SW 1271 (cell line): ENCODE measurements at regions not wholly inside any gene's neighbourhood (a gene's known extent, or its start where the extent isn't known, plus 50 kb on each side); places are given as distances from the start of the nearest gene placed in this dataset.
A peak's percentile ranks its signal among the peaks of the same experiment; 100 is the strongest.

Source experiments
- DNase-seq, 2 experiments: peaks; one replicate each; lab custom pipeline; 2025; lab: John Stamatoyannopoulos, UW

GRCh38 chr14:100638211-100638855 is 51.1 kb upstream of the BEGAIN start:
- no peak for DNase-seq

GRCh38 chr14:100639280-100639679 is 52.1 kb upstream of the BEGAIN start:
- no peak for DNase-seq

- no peak for DNase-seq
Observed at GRCh38 chr14:100640471-100641273, 53.5 kb upstream of the BEGAIN start.

DNA sequence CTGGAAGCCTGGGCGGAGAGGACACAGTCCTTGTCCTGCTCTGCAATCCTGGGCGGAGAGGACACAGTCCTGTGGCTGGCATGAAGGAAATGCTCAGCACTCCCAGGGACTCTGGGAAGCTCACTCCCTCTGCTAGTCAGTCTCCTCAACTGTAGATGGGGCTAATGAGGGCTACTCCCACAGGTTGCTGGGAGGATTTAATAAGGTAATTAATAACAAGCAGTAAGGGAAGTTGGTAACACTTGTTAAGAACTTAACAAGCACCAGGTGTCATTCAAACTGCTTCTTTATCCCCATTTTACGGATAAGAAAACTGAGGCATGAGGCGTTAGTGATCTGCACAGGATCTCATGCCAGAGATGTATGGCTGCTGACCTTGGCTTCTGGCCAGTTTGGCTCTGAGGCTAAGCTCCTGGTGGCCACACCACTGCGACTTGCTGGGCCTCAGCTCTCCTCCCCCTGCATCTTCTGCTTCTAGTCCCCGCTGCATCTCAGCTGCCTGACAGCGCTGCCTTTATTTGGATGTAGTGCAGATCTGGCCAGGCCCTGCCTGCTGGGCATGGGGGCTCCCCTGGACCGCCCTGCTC is 54.1 kb upstream of the BEGAIN start:
- no peak for DNase-seq

DNA sequence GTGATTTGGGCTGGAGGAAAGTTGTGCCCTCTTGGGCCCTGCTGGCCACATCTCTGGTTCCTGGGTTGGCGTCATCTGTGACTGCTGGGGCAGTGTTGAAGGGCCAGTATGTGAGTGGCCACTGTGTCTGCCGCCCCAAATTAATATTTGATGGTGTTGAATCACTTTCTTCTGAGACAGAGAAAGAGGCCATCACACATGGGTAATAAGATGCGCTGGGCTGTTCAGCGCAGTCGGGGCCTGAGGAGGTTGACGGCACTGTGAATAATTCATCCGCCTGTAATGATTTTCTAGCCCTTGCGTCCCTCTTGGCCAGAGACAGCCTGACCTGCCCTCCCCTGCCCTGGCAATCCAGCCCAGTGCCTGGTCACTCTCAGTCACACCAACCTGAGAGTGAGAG is 56.2 kb upstream of the BEGAIN start:
- DNase-seq: no peak

DNA sequence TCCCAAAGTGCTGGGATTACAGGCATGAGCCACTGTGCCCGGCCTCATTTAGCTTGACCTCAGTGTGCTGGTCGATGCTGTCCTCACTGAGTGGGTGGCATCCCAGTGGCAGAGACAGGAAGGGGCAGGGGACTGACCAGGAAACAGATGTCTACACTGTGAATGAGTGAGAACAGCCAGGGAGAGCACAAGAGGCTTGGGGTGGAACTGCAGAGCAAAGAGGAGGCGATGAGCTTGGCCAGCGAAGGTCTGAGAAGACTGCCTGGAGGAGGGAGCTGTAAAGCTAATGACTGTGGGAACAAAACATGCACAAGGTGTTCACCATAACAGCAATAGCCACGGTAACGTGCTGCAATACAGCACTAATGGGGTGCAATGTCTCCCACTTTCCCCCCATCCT is 57.2 kb upstream of the BEGAIN start:
- DNase-seq: no peak

DNA sequence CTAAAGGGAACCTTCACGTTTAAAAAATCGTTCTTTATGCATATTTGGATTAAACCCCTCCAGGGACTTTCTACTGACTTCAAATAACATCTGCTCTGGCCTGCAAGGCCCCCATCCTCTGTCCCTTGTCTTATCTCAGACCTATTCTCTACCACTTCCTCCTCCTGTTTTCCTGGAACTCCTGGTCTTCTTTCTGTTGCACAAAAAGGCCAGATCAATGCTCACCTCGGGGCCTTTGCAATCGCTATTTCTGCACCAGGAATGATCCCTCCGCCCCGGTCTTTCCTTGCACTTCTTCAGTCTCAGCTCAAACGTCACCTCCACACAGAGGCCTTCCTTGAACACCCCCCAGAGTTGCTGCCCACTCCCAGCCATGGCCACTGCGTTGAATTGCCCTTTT is 57.6 kb upstream of the BEGAIN start:
- no peak for DNase-seq

GRCh38 chr14:100645196-100645981 is 58.2 kb upstream of the BEGAIN start:
- DNase-seq: peak in 1 of 2 experiments; percentile 46

DNA sequence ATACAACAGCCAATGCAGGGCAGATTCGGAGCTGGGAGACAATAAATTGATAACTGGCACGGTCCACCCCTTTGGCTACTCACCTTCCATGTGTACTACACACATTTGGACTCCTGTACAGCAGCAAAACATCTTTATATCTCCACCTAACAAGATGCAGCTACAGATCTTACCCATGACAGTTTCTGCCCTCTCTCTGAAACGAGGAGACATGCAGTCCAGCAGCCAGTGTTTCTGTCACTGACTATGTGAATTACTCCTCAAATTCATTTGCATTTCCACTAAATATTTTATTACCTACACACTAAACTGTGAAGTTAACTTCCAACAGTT is 58.7 kb upstream of the BEGAIN start:
- DNase-seq: no peak

DNA sequence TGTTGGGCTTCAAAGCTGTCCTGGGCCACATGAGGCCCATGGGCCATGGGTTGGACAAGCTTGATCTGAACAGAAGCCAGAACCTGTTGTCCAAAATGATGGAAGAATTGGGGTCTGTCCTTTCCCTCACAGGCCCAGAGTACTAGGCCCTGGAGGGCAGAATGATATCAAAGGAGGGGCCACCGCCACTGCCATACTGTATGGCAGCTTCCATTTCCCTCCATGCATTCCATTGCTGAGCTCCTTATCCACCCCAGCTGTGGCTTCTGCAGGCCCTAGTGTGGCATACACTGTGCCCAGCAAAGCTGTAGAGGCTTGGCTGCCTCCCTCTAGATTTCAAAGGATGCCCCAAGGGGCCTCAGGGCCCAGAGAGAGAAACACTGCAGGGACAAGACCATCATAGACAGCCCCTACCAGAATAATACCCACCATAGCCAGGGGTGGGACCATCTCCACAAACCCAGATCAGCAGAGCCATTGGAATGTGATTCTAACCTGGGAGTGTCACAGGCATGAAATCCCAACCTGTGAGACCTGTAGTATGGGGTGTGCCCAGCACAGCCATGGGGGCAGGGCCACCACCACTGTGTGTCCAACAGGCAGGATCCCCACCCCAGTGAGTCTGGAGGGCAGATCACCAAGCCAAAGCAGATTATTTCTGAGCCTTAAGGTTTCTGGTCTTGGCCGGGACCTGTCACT is 61.4 kb upstream of the BEGAIN start:
- no peak for DNase-seq

DNA sequence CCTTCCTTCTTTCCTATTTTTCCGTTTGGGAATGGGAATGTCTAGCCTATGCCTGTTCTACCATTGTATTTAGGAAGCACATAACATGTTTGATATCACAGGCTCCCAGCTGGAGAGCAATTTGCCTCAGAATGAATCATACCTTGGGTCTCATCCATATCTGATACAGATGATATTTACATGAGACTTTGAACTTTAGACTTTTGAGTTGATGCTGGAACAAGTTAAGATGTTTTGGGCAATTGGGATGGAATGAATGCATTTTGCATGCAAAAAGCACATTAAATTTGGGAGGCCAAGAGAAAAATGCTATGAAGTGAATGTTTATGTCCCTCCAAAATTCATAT is 61.9 kb upstream of the BEGAIN start:
- DNase-seq: no peak

GRCh38 chr14:100651999-100652508 is 64.8 kb upstream of the BEGAIN start:
- DNase-seq: no peak

GRCh38 chr14:100652744-100653143 is 65.5 kb upstream of the BEGAIN start:
- DNase-seq: no peak

GRCh38 chr14:100653409-100653808 is 66.2 kb upstream of the BEGAIN start:
- no peak for DNase-seq

DNA sequence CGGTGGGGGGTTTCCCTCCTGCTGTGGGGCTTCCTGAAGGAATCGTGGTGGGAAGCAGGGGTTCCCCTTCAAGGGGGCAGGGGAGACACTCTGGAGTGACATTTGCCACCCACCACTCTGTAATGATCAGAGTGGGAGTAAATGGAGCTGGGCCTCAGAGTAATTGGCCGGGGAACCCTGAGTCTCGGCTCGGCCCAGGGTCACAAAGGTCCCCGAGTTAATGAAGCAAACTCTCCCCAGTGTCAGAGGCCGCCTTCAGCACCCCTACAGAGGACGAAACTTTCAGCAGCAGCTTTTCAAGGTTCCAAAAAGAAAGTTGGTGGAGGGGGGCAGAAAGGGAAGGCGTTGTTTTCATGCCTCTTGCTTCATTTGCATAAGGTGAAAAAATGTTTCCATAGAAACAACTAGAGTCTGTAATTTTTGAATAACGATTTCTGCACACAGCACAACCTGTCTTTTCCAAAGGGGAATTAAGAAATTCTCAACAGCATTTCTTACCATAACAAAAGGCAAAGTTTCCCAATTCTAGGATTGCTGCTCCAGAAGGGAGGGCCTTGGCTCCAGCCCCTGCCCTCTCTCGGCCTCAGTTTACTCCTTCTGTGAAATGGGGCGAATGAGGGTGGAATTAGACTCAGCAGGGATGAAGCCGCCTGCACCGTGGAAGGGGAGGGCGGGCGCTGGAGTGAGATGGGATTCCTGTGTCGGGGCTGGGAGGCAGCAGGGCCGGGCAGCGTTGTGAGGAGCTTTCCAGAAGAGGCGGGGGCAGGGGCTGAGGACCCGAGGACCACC is 67.0 kb upstream of the BEGAIN start:
- no peak for DNase-seq

DNA sequence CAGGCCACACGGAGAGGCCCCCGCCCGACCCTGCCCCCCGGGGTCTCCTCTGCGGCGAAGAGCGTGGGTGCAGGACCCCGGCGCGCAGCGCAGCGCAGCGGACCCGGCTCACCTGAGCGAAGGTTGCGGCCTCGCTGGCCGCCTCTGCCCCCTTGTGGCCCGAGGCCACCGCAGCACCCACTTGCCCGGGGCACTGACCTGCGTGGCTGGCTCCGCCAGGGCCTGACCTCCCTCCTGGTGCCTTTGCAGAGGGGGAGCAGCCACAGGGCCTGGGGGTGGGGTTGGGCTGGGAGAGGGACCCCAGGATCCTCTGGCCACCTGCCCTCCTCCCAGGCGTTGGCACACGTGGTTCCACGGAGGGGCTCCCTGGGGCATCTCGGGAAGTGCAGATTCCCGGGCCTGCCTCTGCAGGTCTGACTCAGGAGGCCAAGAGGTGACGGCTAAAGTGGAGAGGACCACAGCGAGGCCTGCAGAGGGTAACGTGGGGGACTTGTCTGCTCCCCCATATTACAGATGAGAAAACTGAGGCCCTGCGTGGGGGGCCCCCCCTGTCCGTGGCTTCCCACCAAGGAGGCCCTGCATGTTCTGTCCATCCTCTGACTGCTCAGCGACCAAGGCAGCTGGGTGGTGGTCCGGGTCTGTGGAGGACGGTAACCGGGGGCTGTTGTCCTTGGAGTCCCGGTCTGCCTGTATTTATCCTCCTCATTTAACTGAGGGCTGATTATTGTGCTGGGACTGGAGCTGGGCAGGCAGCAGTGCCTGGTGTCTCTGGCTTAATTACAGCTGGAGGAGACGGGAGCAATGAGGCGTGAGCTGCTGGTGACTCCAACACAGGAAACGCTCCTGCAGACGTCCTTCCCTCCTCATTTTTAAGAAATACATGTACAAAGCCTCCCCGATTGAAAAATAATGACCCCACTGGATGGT is 67.9 kb upstream of the BEGAIN start:
- DNase-seq: no peak

DNA sequence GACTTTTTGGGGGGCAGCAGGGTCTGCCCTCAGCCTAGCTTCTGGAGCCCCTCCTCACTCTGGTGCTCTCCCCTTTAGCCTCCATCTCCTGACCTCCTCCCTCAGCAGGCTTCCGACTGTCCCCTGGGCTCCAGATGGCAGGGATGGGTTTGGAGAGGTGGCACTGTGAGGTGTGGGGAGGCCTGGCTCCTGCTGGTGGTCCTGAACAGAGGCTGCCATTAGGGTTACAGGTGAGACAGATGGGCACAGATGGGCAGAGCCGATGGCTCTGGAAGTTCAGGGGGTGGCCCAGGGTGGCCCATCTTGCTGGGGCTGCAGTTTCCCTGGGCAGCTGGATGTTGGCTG is 68.5 kb upstream of the BEGAIN start:
- no peak for DNase-seq

- no peak for DNase-seq
Observed at GRCh38 chr14:100656996-100657395, 69.7 kb upstream of the DLK1 start.

DNA sequence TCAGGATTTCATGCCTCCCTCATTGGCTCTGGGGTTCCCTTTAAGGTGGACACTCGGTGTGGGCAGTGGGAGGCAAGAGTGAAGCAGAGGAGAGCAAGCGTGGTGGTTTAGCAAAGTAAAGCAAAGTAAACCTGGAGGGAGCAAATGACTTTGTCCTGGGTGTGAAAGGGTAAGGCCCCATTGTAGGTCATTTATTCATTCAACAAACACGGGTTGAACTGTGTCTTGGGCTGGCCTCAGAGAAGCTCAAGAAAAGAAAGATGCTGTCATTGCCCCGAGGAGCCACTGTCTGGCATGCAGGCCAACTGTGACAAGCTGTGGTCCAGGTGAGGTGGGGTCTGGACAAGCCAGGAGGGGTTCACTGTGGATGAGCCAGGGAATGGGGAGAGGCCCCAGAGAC is 68.9 kb upstream of the DLK1 start:
- no peak for DNase-seq
